Hippocampal formation (tissue), 2 donors: ENCODE measurements at regions not wholly inside any gene's neighbourhood (a gene's known extent, or its start where the extent isn't known, plus 50 kb on each side); places are given as distances from the start of the nearest gene placed in this dataset.
"Not testable (repeated sequence)": the region's sequence is repeated elsewhere in the genome, so short reads cannot be mapped to it uniquely, and the experiment has no call there.

Experiments used
- DNase-seq, 2 donors: peaks; one replicate each; lab custom pipeline; 2025; lab: John Stamatoyannopoulos, UW

DNA sequence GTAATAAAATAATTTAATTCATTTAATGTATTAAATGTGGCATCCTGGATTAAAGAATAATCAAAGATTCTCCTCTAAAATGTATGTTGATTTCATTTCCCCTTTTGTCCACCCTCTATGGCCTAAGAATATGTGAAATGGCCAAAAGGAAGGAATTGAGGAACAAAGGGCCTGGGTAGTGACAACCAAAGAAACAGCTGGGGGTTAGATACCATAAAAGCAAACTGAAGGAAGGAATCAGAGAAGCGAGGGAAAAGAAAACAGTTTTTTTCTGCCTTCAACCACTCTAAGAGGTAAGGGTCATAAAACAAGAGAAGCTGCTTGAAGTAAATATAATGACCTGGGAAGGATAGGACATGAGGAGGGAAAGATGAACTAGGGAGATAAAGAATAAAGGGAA lies 139.3 kb downstream of the FAM76B start:
- no peak for DNase-seq

DNA sequence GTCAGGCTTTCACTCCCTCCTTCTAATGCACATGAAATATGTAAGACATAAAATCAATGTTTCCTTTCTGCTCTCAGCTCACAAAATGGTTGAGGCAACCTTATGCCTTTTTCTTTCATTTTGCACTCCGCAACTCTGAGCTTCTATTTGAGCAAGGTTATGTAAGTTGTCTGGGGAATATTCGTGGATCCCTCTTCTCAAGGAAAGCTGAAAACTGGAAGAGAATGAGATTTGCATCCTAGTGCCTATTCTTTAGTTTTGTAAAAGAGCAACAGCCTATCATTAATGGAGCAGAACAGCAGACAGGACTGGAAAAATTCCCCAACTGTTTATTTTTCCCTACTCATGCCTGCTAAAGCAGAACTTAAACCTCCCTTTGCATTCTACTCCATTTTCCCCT lies 141.7 kb downstream of the FAM76B start:
- no peak for DNase-seq

DNA sequence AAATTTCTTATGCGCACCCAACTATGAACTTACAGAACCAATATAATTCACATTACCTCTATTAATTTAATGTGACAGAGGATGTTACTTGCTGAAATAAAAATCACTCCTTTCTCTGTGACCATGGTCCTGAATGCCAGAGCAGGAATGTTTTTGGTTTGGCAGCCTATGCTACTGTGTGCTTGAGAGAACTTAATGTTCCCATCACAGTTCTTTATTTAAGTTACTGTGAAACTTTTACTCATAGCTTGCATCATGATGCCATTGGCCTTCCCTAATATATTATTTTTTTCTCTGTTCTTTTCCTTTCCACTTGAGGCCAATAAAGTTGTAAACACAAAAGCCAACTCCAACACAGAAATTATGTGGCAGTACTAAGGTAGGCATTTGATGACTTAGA lies 142.2 kb downstream of the FAM76B start:
- DNase-seq, result no peak

DNA sequence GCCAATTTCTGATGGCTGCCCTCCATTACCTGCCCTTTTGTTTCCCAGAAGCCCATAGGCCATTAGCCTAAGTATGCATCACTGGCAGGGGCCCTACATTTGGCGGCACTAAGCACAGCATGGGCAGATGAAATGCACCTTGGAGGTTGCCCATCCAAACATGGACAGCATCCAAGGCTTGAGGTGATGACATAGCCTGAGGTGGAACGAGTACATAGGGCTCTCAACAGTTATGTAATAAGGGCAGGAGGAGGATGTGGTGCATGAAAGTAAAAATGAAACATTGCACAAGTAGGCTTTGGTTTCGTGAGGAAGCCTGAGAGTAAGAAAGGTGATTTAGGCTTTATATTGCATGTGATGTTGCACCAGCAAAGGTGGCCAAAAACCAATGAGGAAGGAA lies 148.1 kb downstream of the FAM76B start:
- no peak for DNase-seq

DNA sequence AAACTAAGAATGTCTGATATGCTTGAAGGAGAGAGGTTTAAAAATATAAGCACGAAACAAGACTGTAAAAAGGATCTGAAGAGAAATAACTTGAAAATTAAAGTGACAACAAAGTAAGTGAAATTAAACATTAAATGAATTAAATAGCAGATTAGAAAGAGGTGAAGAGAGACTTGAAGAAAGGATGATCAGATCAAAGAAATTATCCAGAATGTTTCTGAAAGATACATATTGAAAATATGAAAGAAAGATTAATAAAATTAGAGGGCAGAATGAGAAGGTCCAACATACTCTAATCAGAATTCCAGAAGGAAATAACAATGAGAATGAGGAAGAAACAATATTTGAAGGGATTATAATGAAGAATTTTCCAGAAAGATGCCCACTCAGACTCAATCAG lies 151.1 kb downstream of the FAM76B start:
- DNase-seq, result no peak

DNA sequence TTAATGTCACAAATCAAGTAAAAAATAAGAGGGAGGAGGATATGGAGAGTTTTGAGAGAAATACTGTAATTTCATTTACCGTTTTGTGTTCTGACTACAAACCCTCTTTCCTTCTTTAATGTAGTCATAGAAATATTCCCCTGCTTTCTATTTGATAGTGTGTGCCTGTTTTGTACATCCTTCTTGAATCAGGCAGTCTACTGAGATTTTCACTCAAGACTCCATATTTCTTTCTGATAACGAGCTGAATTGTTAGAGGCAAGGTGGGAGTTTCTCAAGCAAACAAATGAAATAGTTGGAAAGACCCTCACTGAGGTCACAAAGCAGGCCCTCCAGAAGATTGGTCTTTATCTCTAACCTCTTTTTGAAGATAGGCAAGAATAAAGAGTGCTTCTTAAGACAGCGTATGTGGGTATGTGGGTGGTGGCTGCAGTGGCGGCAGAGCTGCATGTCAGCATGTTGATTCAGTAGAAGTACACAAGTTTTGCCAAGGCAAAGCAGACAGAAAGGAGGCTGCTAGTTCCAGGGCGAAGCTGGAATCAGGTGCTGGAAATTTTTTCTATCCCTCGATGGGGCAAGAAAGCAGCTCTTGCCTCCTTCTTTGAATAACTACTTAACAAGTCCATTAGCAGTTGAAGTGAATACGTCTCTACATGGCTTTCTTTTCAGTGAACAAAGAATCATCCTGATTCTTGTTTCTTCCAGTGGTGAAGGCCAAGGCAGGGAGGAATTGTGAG lies 164.2 kb downstream of the FAM76B start:
- no peak for DNase-seq

DNA sequence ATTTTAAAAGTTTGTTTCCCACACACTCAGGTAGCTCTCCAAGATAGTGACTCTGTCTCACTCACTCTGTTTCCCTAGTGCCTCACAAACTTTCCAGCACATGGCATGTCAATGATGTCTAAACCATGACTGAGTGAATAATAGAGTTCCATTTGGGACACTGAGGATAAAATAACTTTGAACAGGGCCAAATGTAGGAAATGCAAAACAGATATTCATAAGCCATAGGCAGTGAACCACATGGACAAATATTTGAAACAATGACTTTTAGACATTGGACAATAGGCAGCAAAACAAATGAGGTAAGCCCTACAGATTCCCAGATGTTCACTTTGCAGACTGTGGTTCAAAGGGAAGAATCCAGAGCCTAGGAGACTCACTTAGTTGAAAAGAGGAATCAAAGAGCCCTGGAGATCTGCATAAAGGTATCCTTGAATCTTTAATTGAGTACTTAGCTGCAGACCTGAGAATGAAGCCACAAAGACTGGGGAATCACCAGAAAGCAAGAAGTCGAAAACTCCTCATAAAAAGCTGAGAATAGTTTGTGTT lies 173.3 kb downstream of the FAM76B start:
- no peak for DNase-seq

DNA sequence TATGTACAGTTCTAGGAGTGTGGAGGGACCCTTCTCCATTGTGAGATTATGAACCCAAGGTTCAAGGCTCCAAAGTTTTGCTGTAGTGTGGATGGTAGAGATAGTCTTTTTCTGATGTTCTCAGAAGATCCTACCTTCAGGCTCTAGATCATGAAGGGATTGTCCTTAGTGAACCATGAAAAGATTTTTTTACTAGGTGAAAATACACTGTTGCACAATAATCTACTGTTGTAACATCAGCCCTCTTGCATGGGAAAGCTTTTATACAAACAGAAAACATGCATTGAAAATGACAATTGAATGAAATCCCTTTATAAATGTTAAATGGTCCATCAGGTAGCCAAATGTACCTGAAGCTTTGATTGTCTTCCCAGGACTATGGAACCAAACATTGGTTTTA lies 177.8 kb downstream of the FAM76B start:
- DNase-seq, result no peak

DNA sequence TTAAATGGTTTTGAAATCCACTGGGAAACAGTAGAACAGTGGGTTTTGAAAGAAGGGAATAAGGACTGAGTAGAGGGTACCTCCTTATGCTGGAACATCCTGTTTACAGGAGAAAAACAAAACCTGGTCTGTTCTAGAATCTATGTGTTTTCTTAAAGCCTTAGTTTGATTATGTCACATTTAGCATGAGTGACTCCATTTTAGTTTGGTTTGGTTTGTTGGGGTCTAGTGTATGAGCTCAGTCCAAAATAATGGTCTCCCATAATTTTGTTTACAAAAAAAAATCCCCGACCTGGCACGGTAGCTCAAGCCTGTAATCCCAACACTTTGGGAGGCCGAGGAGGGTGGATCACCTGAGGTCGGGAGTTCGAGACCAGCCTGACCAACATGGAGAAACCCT lies 179.4 kb downstream of the FAM76B start:
- DNase-seq, result not testable (repeated sequence)

DNA sequence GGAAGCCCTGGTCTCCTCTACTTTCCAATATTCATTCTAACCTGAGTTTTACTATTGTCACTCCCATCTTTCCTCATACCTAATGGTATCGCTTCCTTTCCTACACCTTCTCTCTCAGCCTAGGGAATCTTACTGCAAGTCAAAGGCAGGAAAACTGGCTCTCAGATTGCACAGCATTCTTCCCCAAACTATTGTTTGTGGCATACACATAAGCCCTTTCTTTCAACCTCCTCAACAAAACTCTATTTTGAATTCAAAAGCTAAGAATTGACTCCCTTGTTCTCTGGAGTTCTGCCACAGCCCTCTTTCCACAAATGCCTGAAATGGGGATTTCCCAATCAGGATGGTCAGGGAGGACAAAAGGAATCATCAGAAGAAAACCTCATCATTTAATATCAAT lies 181.5 kb downstream of the FAM76B start:
- DNase-seq, result no peak

DNA sequence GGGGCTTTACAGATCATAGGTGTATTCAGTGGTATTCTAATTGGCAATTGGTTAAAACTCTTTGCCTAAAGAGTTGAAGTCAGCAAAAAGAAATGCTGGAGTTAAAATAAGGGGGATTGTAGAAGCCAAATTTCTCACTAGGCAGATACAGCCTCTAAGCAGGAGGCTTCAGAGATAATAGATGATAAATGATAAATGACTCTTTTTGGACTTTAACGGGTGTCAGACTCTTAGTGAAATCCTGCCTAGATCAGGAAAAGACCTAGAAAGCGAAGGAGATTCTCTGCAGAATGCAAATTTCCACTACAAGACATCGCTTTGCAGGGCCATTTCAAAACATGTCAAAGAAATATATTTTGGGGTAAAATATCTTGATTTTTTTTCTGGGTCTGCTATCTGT lies 182.8 kb downstream of the FAM76B start:
- no peak for DNase-seq

DNA sequence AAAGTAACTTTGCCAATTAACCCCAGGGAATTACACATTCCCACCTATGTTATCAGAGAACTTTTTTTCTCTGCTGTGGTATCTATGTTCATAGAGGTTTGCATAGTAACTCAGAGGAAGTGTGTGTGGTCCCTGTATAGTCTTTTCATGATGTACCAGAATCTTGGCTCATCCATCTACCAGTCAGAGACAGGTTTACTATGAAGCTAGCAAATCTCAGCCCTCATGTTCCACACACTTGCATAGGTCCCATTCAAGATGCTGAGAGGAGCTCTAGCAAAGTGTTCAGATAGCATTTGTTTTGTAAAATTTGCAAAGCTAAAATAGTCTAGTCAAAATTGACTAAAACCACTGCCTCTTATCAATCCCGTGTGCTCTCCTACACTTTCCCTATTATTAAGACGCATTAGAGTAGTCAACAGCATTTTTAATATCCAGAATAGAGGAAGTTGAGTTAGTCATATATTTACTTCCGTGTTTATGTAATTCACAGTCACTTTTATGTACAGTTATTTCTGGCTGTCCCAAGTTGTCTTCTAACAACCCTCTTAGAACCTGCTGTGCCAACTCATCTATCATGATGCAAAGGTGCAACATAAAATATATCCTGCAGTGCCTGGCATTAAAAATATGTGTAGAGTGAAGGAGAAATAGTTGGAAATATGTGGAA lies 184.2 kb downstream of the FAM76B start:
- DNase-seq, result no peak

DNA sequence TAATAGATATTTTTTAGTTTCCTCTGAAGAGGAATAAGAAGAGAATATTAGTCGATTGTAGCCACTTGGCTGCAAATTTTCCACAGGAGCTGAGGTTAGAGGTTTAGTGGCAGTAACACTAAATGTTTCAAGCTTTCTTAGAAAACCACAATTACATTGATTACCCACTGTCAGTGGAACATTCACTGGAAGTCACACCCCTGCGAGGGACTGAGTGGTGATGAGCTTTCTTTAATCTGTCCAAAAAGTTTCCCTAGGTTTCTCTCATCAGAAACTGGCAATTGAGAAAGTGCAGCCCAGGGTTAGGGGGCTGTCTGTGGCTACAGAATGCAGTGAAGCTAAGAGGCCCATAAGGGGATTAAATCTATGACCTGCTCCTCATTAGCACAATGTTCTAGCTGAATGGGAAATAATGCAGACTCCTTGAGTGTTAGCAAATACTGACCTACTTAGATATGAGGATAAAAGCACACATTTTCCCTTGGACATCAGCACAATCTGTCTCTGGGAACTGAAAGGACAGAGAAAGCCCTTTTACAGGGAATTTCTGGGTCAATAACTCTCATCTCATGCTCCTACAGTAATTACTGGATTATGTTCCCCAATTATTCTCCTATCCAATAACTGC lies 189.5 kb downstream of the FAM76B start:
- no peak for DNase-seq

DNA sequence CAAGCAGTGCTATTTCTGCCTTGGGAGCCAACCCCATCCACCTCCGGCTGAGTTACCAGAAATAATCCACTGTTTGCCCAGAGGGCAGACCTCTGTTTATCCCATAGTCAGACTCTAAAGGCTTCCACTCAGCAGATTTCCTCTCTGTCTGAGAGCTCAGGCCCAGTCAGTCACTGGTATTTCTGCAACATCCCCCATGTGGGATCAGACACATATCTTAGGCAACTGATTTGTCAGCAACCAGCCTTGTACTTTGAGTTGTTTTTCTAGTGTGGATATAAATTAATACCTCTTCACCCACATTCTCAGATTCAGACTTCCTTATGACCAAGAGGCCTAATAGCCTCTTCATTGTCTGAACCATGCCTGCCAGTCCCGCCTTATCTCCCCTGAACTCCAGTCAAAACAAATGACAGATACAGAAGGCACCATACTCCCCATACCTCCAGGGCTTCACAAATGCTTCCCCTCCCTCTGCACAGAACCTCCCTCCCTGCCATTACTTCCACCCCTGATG lies 193.6 kb downstream of the FAM76B start:
- DNase-seq, result no peak

DNA sequence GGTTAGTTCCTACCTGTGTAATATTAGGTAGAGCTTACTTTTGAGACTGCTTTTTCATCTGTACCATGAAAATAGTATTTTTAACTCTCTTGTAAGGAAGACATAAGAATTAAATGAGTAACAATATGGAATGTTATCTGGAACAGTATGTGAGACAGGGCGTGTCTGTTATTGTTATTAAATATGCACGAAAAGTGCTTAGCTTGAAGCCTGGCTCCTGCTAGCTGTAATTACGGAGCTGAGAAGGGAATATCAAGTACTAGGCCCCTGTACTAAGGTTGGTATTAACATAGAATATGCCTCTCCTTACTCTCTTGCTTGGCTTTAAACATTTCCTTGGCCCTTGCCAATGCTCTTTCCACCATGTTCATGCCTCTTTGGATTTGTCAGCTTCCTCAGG lies 194.0 kb downstream of the FAM76B start:
- no peak for DNase-seq

DNA sequence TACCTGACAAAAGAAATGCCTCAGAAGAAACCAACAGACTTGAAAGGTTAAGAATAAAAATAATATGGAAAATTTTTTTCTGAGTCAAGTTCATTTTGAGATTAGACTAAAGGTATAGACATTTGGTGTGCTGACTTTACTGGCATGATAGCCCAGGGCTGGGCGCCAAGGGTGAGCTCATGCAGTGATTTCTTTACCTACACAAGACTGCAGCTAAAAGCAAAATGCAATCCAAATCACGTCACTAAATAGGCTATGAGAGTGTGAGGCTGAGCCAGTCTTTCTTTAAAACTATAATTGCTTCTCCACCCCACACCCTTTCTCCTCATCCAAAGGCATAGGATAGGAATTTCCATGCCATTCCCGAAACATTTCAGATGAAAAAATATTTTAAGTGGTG lies 196.5 kb downstream of the FAM76B start:
- no peak for DNase-seq

DNA sequence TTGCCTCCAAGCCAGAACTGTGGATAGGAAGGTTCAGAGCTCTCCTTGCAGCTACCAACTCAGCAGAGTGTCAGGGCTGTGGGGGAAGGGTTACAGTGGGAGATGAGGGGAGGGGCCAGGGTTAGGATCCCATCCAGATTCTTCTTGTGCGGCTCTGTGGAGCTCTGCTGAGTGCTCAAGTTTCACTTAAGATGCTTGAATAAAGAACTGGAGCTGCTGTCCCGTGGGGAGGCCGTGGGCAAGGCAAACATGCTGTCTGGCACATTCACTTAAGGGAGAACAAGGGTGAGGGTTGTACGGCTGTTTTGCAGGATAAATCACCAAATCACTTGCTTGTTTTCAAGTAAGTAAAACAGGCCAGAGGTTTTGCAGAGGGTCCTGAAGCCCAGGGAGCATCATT lies 197.1 kb downstream of the FAM76B start:
- DNase-seq, result no peak

DNA sequence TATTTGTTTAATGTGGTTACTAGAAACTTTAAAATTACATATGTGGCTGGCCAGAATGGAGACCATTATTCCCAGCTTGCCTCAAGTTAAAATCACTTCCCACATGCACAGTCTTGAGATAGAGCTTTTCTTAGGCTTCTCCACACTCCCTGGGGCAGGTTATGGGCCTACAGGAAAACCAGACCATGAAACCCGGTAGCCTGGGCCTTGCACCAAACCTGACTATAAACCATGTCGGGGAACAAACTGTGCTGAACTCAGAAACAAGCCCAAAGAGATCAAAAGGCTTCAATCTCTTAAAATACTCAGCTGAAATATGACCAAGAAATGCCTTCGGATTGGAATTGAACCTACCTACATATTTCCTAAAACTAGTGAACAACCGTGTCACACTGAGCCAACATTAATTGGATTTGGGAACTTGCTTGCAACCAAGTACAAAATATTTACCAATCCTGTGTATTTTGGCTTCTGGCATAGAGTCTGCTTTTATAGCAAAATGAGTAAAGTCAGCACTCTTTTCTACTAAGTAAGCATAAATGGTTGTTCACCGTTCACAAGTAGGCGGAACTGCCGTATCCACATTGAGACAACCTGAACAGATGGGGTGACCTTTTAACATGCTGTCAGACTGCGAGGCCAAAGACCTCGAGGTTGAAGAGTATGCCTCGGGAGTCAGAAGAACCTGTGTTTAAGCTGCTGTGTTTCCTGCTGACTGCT lies 199.5 kb downstream of the FAM76B start:
- DNase-seq, result no peak

DNA sequence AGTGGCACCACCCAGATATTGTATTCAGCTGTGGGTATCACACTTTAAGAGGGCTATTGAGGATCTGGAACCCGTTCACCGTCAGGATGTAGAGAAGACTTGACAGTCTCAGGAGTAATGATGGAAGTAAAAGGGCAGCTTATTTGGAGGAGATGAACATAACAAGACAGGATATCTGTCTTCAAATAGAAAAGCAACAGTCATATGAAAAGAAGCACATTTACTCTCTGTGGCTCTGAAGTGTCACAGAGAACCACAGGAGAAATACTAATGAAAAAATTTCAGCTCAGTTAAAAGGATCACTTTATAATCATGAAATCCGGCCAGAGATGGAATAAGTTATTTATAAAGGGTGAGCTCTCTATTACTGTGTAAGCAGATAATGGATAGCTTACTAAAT lies 200.8 kb downstream of the FAM76B start:
- DNase-seq, result no peak

DNA sequence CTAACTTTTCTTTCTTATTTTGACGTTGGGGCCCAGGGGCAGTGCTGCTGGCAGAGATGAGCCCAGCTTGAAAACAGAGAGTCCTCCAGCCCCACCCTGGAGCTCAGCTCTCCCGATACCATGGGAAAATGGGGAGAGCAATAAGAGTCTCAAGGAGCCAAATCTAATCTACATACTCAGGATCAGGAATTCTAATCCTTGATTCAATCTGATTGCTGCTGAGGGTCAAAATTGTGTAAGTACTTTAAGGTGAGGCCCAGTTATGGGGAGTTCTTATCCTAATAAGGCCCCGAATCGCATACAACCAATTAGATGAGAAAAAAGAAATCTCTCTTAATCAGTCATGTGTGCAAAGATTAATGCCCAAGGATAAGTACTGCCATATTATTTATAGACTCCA lies 202.9 kb downstream of the FAM76B start:
- DNase-seq, result no peak

DNA sequence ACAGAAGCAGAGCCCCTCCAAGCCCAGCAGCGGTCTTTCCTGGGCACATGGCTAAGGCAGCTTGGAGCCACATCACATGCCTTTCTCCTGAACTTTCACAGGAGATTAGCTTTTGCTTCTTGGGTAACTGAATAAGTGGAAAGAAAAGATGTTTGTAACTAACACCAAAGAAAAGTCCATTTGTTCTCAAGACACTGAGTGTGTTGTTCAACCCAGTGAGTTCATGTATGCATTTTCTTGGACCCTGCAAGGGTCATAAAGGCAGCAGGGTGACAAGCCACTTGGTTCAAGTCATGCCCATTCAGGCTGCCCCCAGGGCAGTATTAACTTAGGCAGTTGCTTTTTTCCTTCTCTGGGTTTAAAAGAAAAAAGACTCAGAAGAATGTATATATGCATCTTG lies 203.4 kb downstream of the FAM76B start:
- DNase-seq, result no peak

DNA sequence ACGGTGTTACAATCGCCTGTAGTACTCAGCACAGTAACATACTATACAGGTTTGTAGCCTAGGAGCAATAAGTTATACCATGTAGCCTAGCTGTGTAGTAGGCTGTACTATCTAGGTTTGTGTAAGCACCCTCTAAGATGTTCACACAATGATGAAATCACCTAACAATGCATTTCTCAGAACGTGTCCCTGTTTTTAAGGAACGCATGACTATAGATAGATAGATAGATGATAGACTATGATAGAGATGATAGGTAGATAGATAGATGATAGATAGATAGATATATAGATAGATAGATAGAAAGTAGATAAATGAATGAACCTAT lies 203.9 kb downstream of the FAM76B start:
- DNase-seq, result no peak
